Transverse colon (tissue), 4 donors: ENCODE measurements at regions not wholly inside any gene's neighbourhood (a gene's known extent, or its start where the extent isn't known, plus 50 kb on each side); places are given as distances from the start of the nearest gene placed in this dataset.

Source experiments
- CTCF ChIP-seq, 5 experiments: fragments of 200-600 bp in 3 of 5; fragments of 450-650 bp in 2 of 5; sonication (generic) in 3 of 5; IDR thresholded peaks; 1 replicate in 2 of 5; 2 replicates in 3 of 5; pipeline ENCODE4 v1.5.1; 2016 to 2017; ENCODE audit warnings: antibody characterized with exemption in 5 of 5, inconsistent platforms in 3 of 5, mild to moderate bottlenecking in 2 of 5, moderate library complexity in 1 of 5
- POLR2AphosphoS5 ChIP-seq, 3 donors: sonication (generic); formaldehyde crosslinking; IDR thresholded peaks; one replicate each; pipeline ENCODE4 v1.6.1; 2016; ENCODE audit warnings: antibody characterized with exemption in 3 of 3

GRCh38 chr3:150221904-150222523 is 186.1 kb upstream of the TSC22D2 start:
- TF ChIP-seq CTCF (IDR thresholded peaks at IDR 0.05) (no peak), POLR2AphosphoS5 (IDR thresholded peaks at IDR 0.05) (no peak)
